H9 (cell line): ENCODE measurements at regions not wholly inside any gene's neighbourhood (a gene's known extent, or its start where the extent isn't known, plus 50 kb on each side); places are given as distances from the start of the nearest gene placed in this dataset.
"Not testable (repeated sequence)": the region's sequence is repeated elsewhere in the genome, so short reads cannot be mapped to it uniquely, and the experiment has no call there.

Source experiments
- DNase-seq: peaks from one replicate; pipeline ENCODE4 v3.0.0-alpha.2; 2017
- H2AFZ ChIP-seq: one replicate; pipeline ENCODE4 v1.6.1; 2013; ENCODE audit warnings: mild to moderate bottlenecking, low read length, control low read depth, moderate library complexity
- H2AK5ac ChIP-seq: 2 replicates; pipeline ENCODE4 v1.6.1; 2013; ENCODE audit warnings: low read length, control low read depth, mixed read lengths; ENCODE audit not compliant: insufficient read length
- H2BK120ac ChIP-seq: one replicate; pipeline ENCODE4 v1.6.1; 2013; ENCODE audit warnings: low read depth, mild to moderate bottlenecking, low read length, control low read depth, inconsistent platforms; ENCODE audit not compliant: poor library complexity, severe bottlenecking
- H2BK12ac ChIP-seq: 2 replicates; pipeline ENCODE4 v1.6.1; 2013; ENCODE audit warnings: low read length, control low read depth, mixed read lengths, low read depth; ENCODE audit not compliant: insufficient read length
- H2BK15ac ChIP-seq: 2 replicates; pipeline ENCODE4 v1.6.1; 2013; ENCODE audit warnings: low read depth, low read length, control low read depth
- H2BK20ac ChIP-seq: one replicate; pipeline ENCODE4 v1.6.1; 2013; ENCODE audit warnings: low read depth, mild to moderate bottlenecking, low read length, control low read depth, inconsistent platforms; ENCODE audit not compliant: poor library complexity, severe bottlenecking
- H2BK5ac ChIP-seq: 2 replicates; pipeline ENCODE4 v1.6.1; 2013; ENCODE audit warnings: low read length, control low read depth, mixed read lengths; ENCODE audit not compliant: insufficient read length
- H3K14ac ChIP-seq: 2 replicates; pipeline ENCODE4 v1.6.1; 2013; ENCODE audit warnings: low read length, control low read depth; ENCODE audit not compliant: insufficient read depth
- H3K18ac ChIP-seq: 2 replicates; pipeline ENCODE4 v1.6.1; 2013; ENCODE audit warnings: low read depth, mild to moderate bottlenecking, mixed read lengths, low read length, control low read depth; ENCODE audit not compliant: insufficient read length
- H3K23ac ChIP-seq: 2 replicates; pipeline ENCODE4 v1.6.1; 2013; ENCODE audit warnings: low read length, control low read depth, mixed read lengths, low read depth; ENCODE audit not compliant: insufficient read length
- H3K23me2 ChIP-seq: 2 replicates; pipeline ENCODE4 v1.6.1; 2013; ENCODE audit warnings: low read depth, mild to moderate bottlenecking, mixed read lengths, low read length, control low read depth; ENCODE audit not compliant: insufficient read length, poor library complexity, severe bottlenecking
- H3K27ac ChIP-seq: 2 replicates; pipeline ENCODE4 v1.5.1; 2013; ENCODE audit warnings: low read length, control low read depth, mixed read lengths, low read depth; ENCODE audit not compliant: insufficient read length
- H3K27me3 ChIP-seq: 2 replicates; pipeline ENCODE4 v1.6.1; 2013; ENCODE audit warnings: low read length, control low read depth, inconsistent platforms; ENCODE audit not compliant: insufficient read depth
- H3K4ac ChIP-seq: 2 replicates; pipeline ENCODE4 v1.6.1; 2013; ENCODE audit warnings: low read depth, mild to moderate bottlenecking, control low read depth, inconsistent platforms, low read length, moderate library complexity
- H3K4me1 ChIP-seq: 2 replicates; pipeline ENCODE4 v1.6.1; 2013; ENCODE audit warnings: low read length, control low read depth, inconsistent platforms; ENCODE audit not compliant: insufficient read depth
- H3K4me2 ChIP-seq: 2 replicates; pipeline ENCODE4 v1.6.1; 2013; ENCODE audit warnings: low read length, control low read depth, mixed read lengths; ENCODE audit not compliant: insufficient read length, insufficient read depth
- H3K56ac ChIP-seq: 2 replicates; pipeline ENCODE4 v1.6.1; 2013; ENCODE audit warnings: low read depth, mild to moderate bottlenecking, mixed read lengths, low read length, control low read depth; ENCODE audit not compliant: insufficient read length
- H3K79me1 ChIP-seq: 2 replicates; pipeline ENCODE4 v1.6.1; 2013; ENCODE audit warnings: low read depth, mild to moderate bottlenecking, moderate library complexity, low read length, control low read depth, inconsistent platforms; ENCODE audit not compliant: insufficient read depth, poor library complexity, severe bottlenecking
- H3K79me2 ChIP-seq: 2 replicates; pipeline ENCODE4 v1.6.1; 2013; ENCODE audit warnings: low read length, control low read depth, inconsistent platforms; ENCODE audit not compliant: insufficient read depth
- H3K9ac ChIP-seq: 2 replicates; pipeline ENCODE4 v1.6.1; 2013; ENCODE audit warnings: low read length, control low read depth, mixed read lengths; ENCODE audit not compliant: insufficient read length; ENCODE audit errors: extremely low read depth
- H3K9me3 ChIP-seq: one replicate; pipeline ENCODE4 v1.6.1; 2013; ENCODE audit warnings: low read depth, low read length, inconsistent platforms; ENCODE audit not compliant: control insufficient read depth
- H3T11ph ChIP-seq: one replicate; pipeline ENCODE4 v1.6.1; 2013; ENCODE audit warnings: mild to moderate bottlenecking, low read length, control low read depth, inconsistent platforms
- H4K20me1 ChIP-seq: one replicate; pipeline ENCODE4 v1.6.1; 2013; ENCODE audit not compliant: control insufficient read depth, insufficient read length, insufficient read depth
- H4K5ac ChIP-seq: 2 replicates; pipeline ENCODE4 v1.6.1; 2013; ENCODE audit warnings: low read depth, mild to moderate bottlenecking, mixed read lengths, low read length, control low read depth; ENCODE audit not compliant: insufficient read length
- H4K8ac ChIP-seq: replicated peaks from 2 replicates; pipeline ENCODE4 v1.6.1; 2013; ENCODE audit warnings: low read length, control low read depth, mixed read lengths, low read depth; ENCODE audit not compliant: insufficient read length
- H4K91ac ChIP-seq: 2 replicates; pipeline ENCODE4 v1.6.1; 2013; ENCODE audit warnings: low read depth, mild to moderate bottlenecking, moderate library complexity, mixed read lengths, low read length, control low read depth; ENCODE audit not compliant: insufficient read length
- H3K27ac Mint-ChIP-seq, 3 experiments: 2 replicates in 2 of 3; 3 replicates in 1 of 3; pipeline ENCODE4 v1.8.0; 2020 to 2021; ENCODE audit warnings: mixed read lengths in 3 of 3, mild to moderate bottlenecking in 1 of 3, moderate library complexity in 1 of 3
- H3K27me3 Mint-ChIP-seq: 2 replicates; pipeline ENCODE4 v1.8.0; 2021; ENCODE audit warnings: low read depth, mild to moderate bottlenecking, moderate library complexity, mixed read lengths
- H3K36me3 Mint-ChIP-seq, 3 experiments: 2 replicates in 2 of 3; 3 replicates in 1 of 3; pipeline ENCODE4 v1.8.0; 2020 to 2021; ENCODE audit warnings: low read depth in 3 of 3, mixed read lengths in 3 of 3; ENCODE audit not compliant: insufficient read depth in 1 of 3
- H3K4me1 Mint-ChIP-seq, 2 experiments: 2 replicates each; pipeline ENCODE4 v1.8.0; 2020; ENCODE audit warnings: mixed read lengths in 2 of 2
- H3K4me3 Mint-ChIP-seq, 2 experiments: 2 replicates in 1 of 2; 3 replicates in 1 of 2; pipeline ENCODE4 v1.8.0; 2020 to 2021; ENCODE audit warnings: mild to moderate bottlenecking in 2 of 2, mixed read lengths in 2 of 2, moderate library complexity in 1 of 2
- H3K9me3 Mint-ChIP-seq, 2 experiments: 2 replicates in 1 of 2; 3 replicates in 1 of 2; pipeline ENCODE4 v1.8.0; 2020; ENCODE audit warnings: mild to moderate bottlenecking in 2 of 2, mixed read lengths in 2 of 2, moderate library complexity in 1 of 2
- CTCF ChIP-seq: fragments of 200-600 bp; sonication (generic); conservative IDR thresholded peaks from 3 replicates; pipeline ENCODE4 v1.8.0; 2021; ENCODE audit warnings: antibody characterized with exemption, mild to moderate bottlenecking
- WGBS: extraction: QIAGEN DNeasy Blood & Tissue Kit; methylation state at CpG from one replicate; pipeline ENCODE4 v1.1.7; 2013; ENCODE audit warnings: missing lambda C conversion rate, low lambda C conversion rate, mixed read lengths; ENCODE audit not compliant: insufficient read length; ENCODE audit errors: extremely low coverage; 5-methylcytosine and 5-hydroxymethylcytosine counted together

GRCh38 chr6:135686784-135687301, 164.7 kb upstream of the PDE7B start:
- H3K27me3 ChIP-seq, result no peaks in the 10 kb centered on the region
- H3K9ac ChIP-seq, result no peak overlapping the region
- H3K18ac ChIP-seq, result no peak overlapping the region
- H4K5ac ChIP-seq, result no peak overlapping the region
- Mint-ChIP-seq H3K4me1 (no peaks in the 10 kb centered on the region), H3K27ac (no peak overlapping the region), H3K4me3 (no peak overlapping the region), H3K9me3 (no peaks in the 10 kb centered on the region), H3K27me3 (no peaks in the 10 kb centered on the region), H3K36me3 (no peaks in the 10 kb centered on the region)
- no peak overlapping the region for H4K91ac ChIP-seq
- no peak overlapping the region for H2AFZ ChIP-seq
- H3K79me1 ChIP-seq, result no peaks in the 10 kb centered on the region
- H2BK120ac ChIP-seq, result no peak overlapping the region
- no peak overlapping the region for H3K4me2 ChIP-seq
- H2BK12ac ChIP-seq, result no peak overlapping the region
- no peak overlapping the region for H2BK15ac ChIP-seq
- H2AK5ac ChIP-seq, result no peak overlapping the region
- H2BK20ac ChIP-seq, result no peak overlapping the region
- DNase-seq, result no peak
- no CpG with 5 or more reads among the region's 2 CpGs for WGBS
- no peaks in the 10 kb centered on the region for H3K23me2 ChIP-seq
- no peak overlapping the region for H3K4ac ChIP-seq
- TF ChIP-seq CTCF, result no peak
- no peak overlapping the region for H3T11ph ChIP-seq
- no peak overlapping the region for H4K8ac ChIP-seq
- no peaks in the 10 kb centered on the region for H4K20me1 ChIP-seq
- no peaks in the 10 kb centered on the region for H3K79me2 ChIP-seq
- no peak overlapping the region for H3K56ac ChIP-seq
- H3K27ac ChIP-seq, result no peak overlapping the region
- no peak overlapping the region for H3K14ac ChIP-seq
- no peak overlapping the region for H3K23ac ChIP-seq
- H3K4me1 ChIP-seq, result no peaks in the 10 kb centered on the region
- H3K9me3 ChIP-seq, result no peaks in the 10 kb centered on the region
- no peak overlapping the region for H2BK5ac ChIP-seq

- H3K27ac ChIP-seq, H3K4me1 Mint-ChIP-seq, H3K56ac ChIP-seq, H3K9me3 ChIP-seq, H4K20me1 ChIP-seq, H3K27me3 Mint-ChIP-seq, H2BK12ac ChIP-seq, H3K27ac Mint-ChIP-seq, DNase-seq, H3K9me3 Mint-ChIP-seq, H4K8ac ChIP-seq, H2BK20ac ChIP-seq, H3K4me1 ChIP-seq, H3K4me2 ChIP-seq, H3K18ac ChIP-seq, H3K14ac ChIP-seq, H3K27me3 ChIP-seq, H2AK5ac ChIP-seq, H3K79me1 ChIP-seq, H2BK15ac ChIP-seq, H2AFZ ChIP-seq, H3K36me3 Mint-ChIP-seq, H3K23ac ChIP-seq, H4K5ac ChIP-seq, H3K4ac ChIP-seq, H3K9ac ChIP-seq, H4K91ac ChIP-seq, H2BK5ac ChIP-seq, H3T11ph ChIP-seq, H3K79me2 ChIP-seq, H2BK120ac ChIP-seq, H3K23me2 ChIP-seq, H3K4me3 Mint-ChIP-seq: not testable (repeated sequence)
- WGBS, result no CpG with 5 or more reads among the region's 6 CpGs
These were observed 163.0 kb upstream of the PDE7B start for GRCh38 chr6:135688476-135688875.
